ENCODE measurements at regions not wholly inside any gene's neighbourhood (a gene's known extent, or its start where the extent isn't known, plus 50 kb on each side); places are given as distances from the start of the nearest gene placed in this dataset.

- TF ChIP-seq CTCF (IDR thresholded peaks at IDR 0.05): no peak
- TF ChIP-seq POLR2A (IDR thresholded peaks at IDR 0.05): no peak
These were observed 94.3 kb upstream of the LEF1 start for GRCh38 chr4:108263057-108263456.

Measured in testis (tissue), 2 donors.